Heart left ventricle (tissue), 16 donors: ENCODE measurements at regions not wholly inside any gene's neighbourhood (a gene's known extent, or its start where the extent isn't known, plus 50 kb on each side); places are given as distances from the start of the nearest gene placed in this dataset.

Experiments
- ATAC-seq, 4 donors: fragments of 200-7000 bp; cut with Tn5 transposase; one replicate each; pipeline ENCODE4 v1.9.1; 2020 to 2022; ENCODE audit warnings: moderate library complexity in 4 of 4, mild to moderate bottlenecking in 3 of 4, moderate number of reproducible peaks in 1 of 4
- DNase-seq, 5 donors: peaks; one replicate each; pipeline ENCODE4 v3.0.0-alpha.2; 2020
- H3K27ac ChIP-seq, 12 donors: fragments of 200-600 bp; sonication (generic) in 4 of 12; one replicate each; pipeline versions ENCODE4 v1.5.0 to v1.8.0; 2016 to 2022; ENCODE audit warnings: mild to moderate bottlenecking in 2 of 12
- H3K27me3 ChIP-seq, 9 donors: fragments of 200-600 bp; sonication (generic) in 2 of 9; one replicate each; pipeline versions ENCODE4 v1.5.1 to v1.8.0; 2016 to 2022; ENCODE audit warnings: mild to moderate bottlenecking in 3 of 9
- H3K36me3 ChIP-seq, 9 donors: fragments of 200-600 bp; sonication (generic) in 2 of 9; one replicate each; pipeline versions ENCODE4 v1.5.0 to v1.8.0; 2018 to 2022; ENCODE audit warnings: mild to moderate bottlenecking in 2 of 9
- H3K4me1 ChIP-seq, 12 donors: fragments of 200-600 bp; sonication (generic) in 4 of 12; one replicate each; pipeline versions ENCODE4 v1.5.0 to v1.8.0; 2016 to 2022; ENCODE audit warnings: mild to moderate bottlenecking in 3 of 12
- H3K4me3 ChIP-seq, 12 donors: fragments of 200-600 bp; sonication (generic) in 4 of 12; one replicate each; pipeline versions ENCODE4 v1.5.0 to v1.8.0; 2017 to 2022; ENCODE audit warnings: mild to moderate bottlenecking in 9 of 12, moderate library complexity in 4 of 12
- H3K9me3 ChIP-seq, 12 donors: fragments of 200-600 bp; sonication (generic) in 4 of 12; one replicate each; pipeline versions ENCODE4 v1.5.0 to v1.8.0; 2016 to 2022; ENCODE audit warnings: mild to moderate bottlenecking in 1 of 12
- CTCF ChIP-seq, 12 donors: fragments of 200-600 bp; sonication (generic) in 4 of 12; IDR thresholded peaks; one replicate each; pipeline versions ENCODE4 v1.5.0 to v1.8.0; 2018 to 2022; ENCODE audit warnings: antibody characterized with exemption in 12 of 12, mild to moderate bottlenecking in 5 of 12
- POLR2A ChIP-seq, 2 donors: fragments of 450-650 bp; IDR thresholded peaks; one replicate each; pipeline ENCODE4 v1.6.1; 2017; ENCODE audit warnings: antibody characterized with exemption in 2 of 2, mild to moderate bottlenecking in 2 of 2, moderate library complexity in 2 of 2
- WGBS, 4 donors: extraction: QIAGEN DNeasy Blood & Tissue Kit in 2 of 4; methylation state at CpG; one replicate each; pipeline versions ENCODE4 v1.1.5 to v1.1.7; 2013 to 2018; 5-methylcytosine and 5-hydroxymethylcytosine counted together
- intact Hi-C, 10 donors: fragments of 100-400 bp; cut with DNase I; formaldehyde crosslinking; loops; one replicate each; pipeline versions ENCODE4 v1.11.1 to v1.14.2; 2022
- donor health status: ischemic (EF 13 %, LVEDD 7.1; RV severe dilation, severe dysfunction).
- donor health status: healthy with polysubstance abuse.
- donor health status: DM: no; HTN: yes; CAD: no.
- donor health status: DM: no; HTN: no; CAD: no.
- donor health status: ischemic (EF 25% LVEDD 6.9; RV normal size, moderate dysfunction).
- donor health status: ischemic (EF 25% LVEDD 5.7; RV mildly dilated, moderate dysfunction).
- donor health status: healthy.
- donor health status: DM: yes; HTN: yes; CAD: no.
- donor health status: ischemic (EF 35%, LVEDD 5.7; RV mildly dilated, moderate dysfunction).
- donor health status: nonischemic (EF 11% LVEDD 7.7; RV severe dilation, severe dysfunction).
- donor health status: DM: yes; HTN: yes; CAD: no.
- donor health status: PGD.
- donor health status: ischemic (EF 29% LVEDD 5.4; RV normal size, mild dysfunction).
- donor health status: nonischemic (EF 23%, LVEDD 6.1; RV moderate dilation, normal function).

GRCh38 chrX:113412106-113412505, 571.5 kb upstream of the AMOT start:
- DNase-seq (no peak), ATAC-seq (no peak)
- 25 to 58% (median 54%) methylated on average over 1 of the region's 1 CpG for WGBS, 4 donors
- intact Hi-C loops = no loop called here
- Histone ChIP-seq H3K36me3 (no peaks in the 10 kb centered on the region), H3K27ac (no peak overlapping the region), H3K4me1 (no peaks in the 10 kb centered on the region), H3K9me3 (peaks cover 0 to 11% (median 0%) of the 10 kb centered on the region in 12 donors), H3K4me3 (no peak overlapping the region), H3K27me3 (no peaks in the 10 kb centered on the region)
- no peak for TF ChIP-seq CTCF (IDR thresholded peaks at IDR 0.05)
- no peak for TF ChIP-seq POLR2A (IDR thresholded peaks at IDR 0.05)

GRCh38 chrX:113408843-113409242, 568.2 kb upstream of the AMOT start:
- Histone ChIP-seq H3K9me3 (no peaks in the 10 kb centered on the region), H3K27me3 (no peaks in the 10 kb centered on the region), H3K4me3 (no peak overlapping the region), H3K27ac (no peak overlapping the region), H3K4me1 (no peaks in the 10 kb centered on the region), H3K36me3 (no peaks in the 10 kb centered on the region)
- no peak for DNase-seq
- intact Hi-C loops = no loop called here
- no peak for TF ChIP-seq CTCF (IDR thresholded peaks at IDR 0.05)
- TF ChIP-seq POLR2A (IDR thresholded peaks at IDR 0.05) = no peak
- 88 to 91% (median 89%) methylated on average over 3 of the region's 3 CpGs for WGBS, 4 donors
- ATAC-seq = no peak

GRCh38 chrX:113400193-113400704, 559.6 kb upstream of the AMOT start:
- Histone ChIP-seq H3K36me3 (no peaks in the 10 kb centered on the region), H3K27me3 (no peaks in the 10 kb centered on the region), H3K4me1 (no peaks in the 10 kb centered on the region), H3K9me3 (no peaks in the 10 kb centered on the region), H3K27ac (no peak overlapping the region), H3K4me3 (no peak overlapping the region)
- WGBS, 4 donors = 54 to 92% (median 74%) methylated on average over 2 of the region's 2 CpGs
- ATAC-seq (no peak), DNase-seq (no peak)
- intact Hi-C loops = no loop called here
- no peak for TF ChIP-seq CTCF (IDR thresholded peaks at IDR 0.05)
- TF ChIP-seq POLR2A (IDR thresholded peaks at IDR 0.05) = no peak

- ATAC-seq (no peak), DNase-seq (no peak)
- Histone ChIP-seq H3K4me1 (no peaks in the 10 kb centered on the region), H3K27ac (no peak overlapping the region), H3K36me3 (no peaks in the 10 kb centered on the region), H3K27me3 (no peaks in the 10 kb centered on the region), H3K4me3 (no peak overlapping the region), H3K9me3 (no peaks in the 10 kb centered on the region)
- intact Hi-C loops = no loop called here
- 53 to 67% (median 60%) methylated on average over 5 of the region's 5 CpGs for WGBS, 4 donors
- TF ChIP-seq POLR2A (IDR thresholded peaks at IDR 0.05) (no peak), CTCF (IDR thresholded peaks at IDR 0.05) (no peak)
These were observed 559.0 kb upstream of the AMOT start for GRCh38 chrX:113399506-113400192.
